ENCODE measurements at regions not wholly inside any gene's neighbourhood (a gene's known extent, or its start where the extent isn't known, plus 50 kb on each side); places are given as distances from the start of the nearest gene placed in this dataset.

GRCh38 chr9:109912726-109913460 is 132.9 kb downstream of the PALM2AKAP2 start:
- no peak for DNase-seq (ENCODE audit: low read depth, low spot score)

- DNase-seq (ENCODE audit: low read depth, low spot score): no peak
These were observed 133.4 kb downstream of the PALM2AKAP2 start for GRCh38 chr9:109913461-109913810.

- no peak for DNase-seq (ENCODE audit: low read depth, low spot score)
These were observed 134.5 kb downstream of the PALM2AKAP2 start for GRCh38 chr9:109914280-109915027.

GRCh38 chr9:109916316-109916715 is 136.3 kb downstream of the PALM2AKAP2 start:
- DNase-seq (ENCODE audit: low read depth, low spot score): no peak

- no peak for DNase-seq (ENCODE audit: low read depth, low spot score)
These were observed 138.6 kb downstream of the PALM2AKAP2 start for GRCh38 chr9:109918339-109919163.

- no peak for DNase-seq (ENCODE audit: low read depth, low spot score)
These were observed 139.9 kb downstream of the PALM2AKAP2 start for GRCh38 chr9:109919736-109920408.

- DNase-seq (ENCODE audit: low read depth, low spot score): no peak
These were observed 142.8 kb downstream of the PALM2AKAP2 start for GRCh38 chr9:109922617-109923470.

GRCh38 chr9:109923471-109923760 is 143.4 kb downstream of the PALM2AKAP2 start:
- DNase-seq (ENCODE audit: low read depth, low spot score): no peak

- DNase-seq (ENCODE audit: low read depth, low spot score): no peak
These were observed 143.8 kb downstream of the PALM2AKAP2 start for GRCh38 chr9:109923806-109924205.

- no peak for DNase-seq (ENCODE audit: low read depth, low spot score)
These were observed 145.8 kb downstream of the PALM2AKAP2 start for GRCh38 chr9:109925799-109926198.

- no peak for DNase-seq (ENCODE audit: low read depth, low spot score)
These were observed 146.4 kb downstream of the PALM2AKAP2 start for GRCh38 chr9:109926421-109926869.

- DNase-seq (ENCODE audit: low read depth, low spot score): no peak
These were observed 151.6 kb downstream of the PALM2AKAP2 start for GRCh38 chr9:109931623-109932022.

GRCh38 chr9:109934136-109934856 is 154.3 kb downstream of the PALM2AKAP2 start:
- DNase-seq (ENCODE audit: low read depth, low spot score): no peak

- no peak for DNase-seq (ENCODE audit: low read depth, low spot score)
These were observed 154.8 kb downstream of the PALM2AKAP2 start for GRCh38 chr9:109934857-109935215.

- no peak for DNase-seq (ENCODE audit: low read depth, low spot score)
These were observed 155.5 kb downstream of the PALM2AKAP2 start for GRCh38 chr9:109935406-109936087.

- no peak for DNase-seq (ENCODE audit: low read depth, low spot score)
These were observed 158.0 kb downstream of the PALM2AKAP2 start for GRCh38 chr9:109937861-109938453.

GRCh38 chr9:109939698-109940342 is 159.8 kb downstream of the PALM2AKAP2 start:
- no peak for DNase-seq (ENCODE audit: low read depth, low spot score)

- DNase-seq (ENCODE audit: low read depth, low spot score): no peak
These were observed 160.6 kb downstream of the PALM2AKAP2 start for GRCh38 chr9:109940561-109940960.

- no peak for DNase-seq (ENCODE audit: low read depth, low spot score)
These were observed 161.8 kb downstream of the PALM2AKAP2 start for GRCh38 chr9:109941771-109942170.
